ENCODE measurements at regions not wholly inside any gene's neighbourhood (a gene's known extent, or its start where the extent isn't known, plus 50 kb on each side); places are given as distances from the start of the nearest gene placed in this dataset.

GRCh38 chr4:28313729-28314713 lies 1453.4 kb downstream of the STIM2 start:
- Mint-ChIP-seq H3K27me3 (no peaks in the 10 kb centered on the region), H3K27ac (no peak overlapping the region), H3K4me1 (no peaks in the 10 kb centered on the region), H3K4me3 (no peak overlapping the region), H3K36me3 (no peaks in the 10 kb centered on the region), H3K9me3 (no peaks in the 10 kb centered on the region)

- Mint-ChIP-seq H3K27ac (no peak overlapping the region), H3K4me1 (no peaks in the 10 kb centered on the region), H3K27me3 (no peaks in the 10 kb centered on the region)
Observed at GRCh38 chr4:28317221-28317620, 1456.6 kb downstream of the STIM2 start.

GRCh38 chr4:28334249-28334648 lies 1473.6 kb downstream of the STIM2 start:
- H3K27me3 Mint-ChIP-seq: no peaks in the 10 kb centered on the region
- H3K36me3 Mint-ChIP-seq: no peaks in the 10 kb centered on the region
- H3K4me3 Mint-ChIP-seq: no peak overlapping the region

More at GRCh38 chr4:28317221-28317620, 1456.6 kb downstream of the STIM2 start:
- H3K9me3 Mint-ChIP-seq: no peaks in the 10 kb centered on the region
- H3K36me3 Mint-ChIP-seq: no peaks in the 10 kb centered on the region
- no peak overlapping the region for H3K4me3 Mint-ChIP-seq

GRCh38 chr4:28341784-28342183 lies 1481.1 kb downstream of the STIM2 start:
- Mint-ChIP-seq H3K36me3 (no peaks in the 10 kb centered on the region), H3K27ac (no peak overlapping the region), H3K4me3 (no peak overlapping the region), H3K27me3 (no peaks in the 10 kb centered on the region), H3K9me3 (peaks cover 13% of the 10 kb centered on the region), H3K4me1 (no peaks in the 10 kb centered on the region)

More at GRCh38 chr4:28334249-28334648, 1473.6 kb downstream of the STIM2 start:
- Mint-ChIP-seq H3K27ac (no peak overlapping the region), H3K4me1 (no peaks in the 10 kb centered on the region), H3K9me3 (no peaks in the 10 kb centered on the region)

- no peak overlapping the region for H3K27ac Mint-ChIP-seq
Observed at GRCh38 chr4:28350485-28350884, 1489.8 kb downstream of the STIM2 start.

GRCh38 chr4:28351102-28351501 lies 1490.5 kb downstream of the STIM2 start:
- Mint-ChIP-seq H3K27me3 (no peaks in the 10 kb centered on the region), H3K4me1 (no peaks in the 10 kb centered on the region), H3K4me3 (no peak overlapping the region), H3K36me3 (no peaks in the 10 kb centered on the region), H3K27ac (no peak overlapping the region), H3K9me3 (no peaks in the 10 kb centered on the region)

More at GRCh38 chr4:28350485-28350884, 1489.8 kb downstream of the STIM2 start:
- no peaks in the 10 kb centered on the region for H3K27me3 Mint-ChIP-seq
- no peak overlapping the region for H3K4me3 Mint-ChIP-seq
- H3K36me3 Mint-ChIP-seq: no peaks in the 10 kb centered on the region
- no peaks in the 10 kb centered on the region for H3K4me1 Mint-ChIP-seq
- H3K9me3 Mint-ChIP-seq: no peaks in the 10 kb centered on the region

GRCh38 chr4:28351826-28352225 lies 1491.2 kb downstream of the STIM2 start:
- H3K36me3 Mint-ChIP-seq: no peaks in the 10 kb centered on the region
- H3K27me3 Mint-ChIP-seq: no peaks in the 10 kb centered on the region
- no peaks in the 10 kb centered on the region for H3K9me3 Mint-ChIP-seq
- no peak overlapping the region for H3K4me3 Mint-ChIP-seq
- no peaks in the 10 kb centered on the region for H3K4me1 Mint-ChIP-seq
- no peak overlapping the region for H3K27ac Mint-ChIP-seq

- Mint-ChIP-seq H3K4me1 (no peaks in the 10 kb centered on the region), H3K9me3 (no peaks in the 10 kb centered on the region), H3K27me3 (no peaks in the 10 kb centered on the region), H3K36me3 (no peaks in the 10 kb centered on the region), H3K27ac (no peak overlapping the region), H3K4me3 (no peak overlapping the region)
Observed at GRCh38 chr4:28354880-28355656, 1494.4 kb downstream of the STIM2 start.

GRCh38 chr4:28357990-28358389 lies 1497.3 kb downstream of the STIM2 start:
- Mint-ChIP-seq H3K36me3 (no peaks in the 10 kb centered on the region), H3K27ac (no peak overlapping the region), H3K27me3 (no peaks in the 10 kb centered on the region), H3K9me3 (peaks cover 7% of the 10 kb centered on the region), H3K4me3 (no peak overlapping the region), H3K4me1 (no peaks in the 10 kb centered on the region)

GRCh38 chr4:28358606-28359005 lies 1498.0 kb downstream of the STIM2 start:
- Mint-ChIP-seq H3K9me3 (peaks cover 7% of the 10 kb centered on the region), H3K4me1 (no peaks in the 10 kb centered on the region), H3K27me3 (no peaks in the 10 kb centered on the region), H3K27ac (no peak overlapping the region), H3K4me3 (no peak overlapping the region), H3K36me3 (no peaks in the 10 kb centered on the region)

GRCh38 chr4:28360681-28361080 lies 1500.0 kb downstream of the STIM2 start:
- Mint-ChIP-seq H3K4me1 (no peaks in the 10 kb centered on the region), H3K9me3 (peaks cover 7% of the 10 kb centered on the region), H3K36me3 (no peaks in the 10 kb centered on the region), H3K4me3 (no peak overlapping the region), H3K27me3 (no peaks in the 10 kb centered on the region), H3K27ac (no peak overlapping the region)

- Mint-ChIP-seq H3K27ac (no peak overlapping the region), H3K9me3 (peaks cover 7% of the 10 kb centered on the region), H3K36me3 (no peaks in the 10 kb centered on the region), H3K4me1 (no peaks in the 10 kb centered on the region), H3K4me3 (no peak overlapping the region), H3K27me3 (no peaks in the 10 kb centered on the region)
Observed at GRCh38 chr4:28362169-28362568, 1501.5 kb downstream of the STIM2 start.

GRCh38 chr4:28369499-28369898 lies 1508.9 kb downstream of the STIM2 start:
- Mint-ChIP-seq H3K27me3 (no peaks in the 10 kb centered on the region), H3K9me3 (no peaks in the 10 kb centered on the region), H3K27ac (no peak overlapping the region), H3K4me1 (no peaks in the 10 kb centered on the region), H3K36me3 (no peaks in the 10 kb centered on the region), H3K4me3 (no peak overlapping the region)

GRCh38 chr4:28373191-28373590 lies 1512.5 kb downstream of the STIM2 start:
- Mint-ChIP-seq H3K4me1 (no peaks in the 10 kb centered on the region), H3K36me3 (no peaks in the 10 kb centered on the region), H3K27ac (no peak overlapping the region), H3K9me3 (no peaks in the 10 kb centered on the region), H3K4me3 (no peak overlapping the region), H3K27me3 (no peaks in the 10 kb centered on the region)

GRCh38 chr4:28373601-28374000 lies 1513.0 kb downstream of the STIM2 start:
- H3K27me3 Mint-ChIP-seq: no peaks in the 10 kb centered on the region
- H3K36me3 Mint-ChIP-seq: no peaks in the 10 kb centered on the region
- no peak overlapping the region for H3K27ac Mint-ChIP-seq
- H3K4me3 Mint-ChIP-seq: no peak overlapping the region
- no peaks in the 10 kb centered on the region for H3K4me1 Mint-ChIP-seq
- H3K9me3 Mint-ChIP-seq: no peaks in the 10 kb centered on the region

All from activated naive CD4-positive, alpha-beta T cell treated with anti-CD3 and anti-CD28 coated beads, Interleukin-2, amount 50 U/mL, for 24 hours (primary cell).